ENCODE measurements at regions not wholly inside any gene's neighbourhood (a gene's known extent, or its start where the extent isn't known, plus 50 kb on each side); places are given as distances from the start of the nearest gene placed in this dataset.

GRCh38 chr7:94338921-94339371, 55.7 kb upstream of the COL1A2 start:
- TF ChIP-seq CTCF (conservative IDR thresholded peaks at IDR 0.05; ENCODE audit: low read depth, low read length), result no peak
- TF ChIP-seq MAZ (IDR thresholded peaks at IDR 0.05; ENCODE audit: borderline replicate concordance, low read depth, low read length), result no peak
- TF ChIP-seq POLR2A (IDR thresholded peaks at IDR 0.05; ENCODE audit: low read depth, low read length), result no peak
- no peak for TF ChIP-seq RAD21 (IDR thresholded peaks at IDR 0.05; ENCODE audit: low read length)
- no peak for TF ChIP-seq SMC3 (IDR thresholded peaks at IDR 0.05; ENCODE audit: low read depth, low read length)
- no peak for TF ChIP-seq MAFK (IDR thresholded peaks at IDR 0.05; ENCODE audit: low read depth, low read length)
- TF ChIP-seq BHLHE40 (IDR thresholded peaks at IDR 0.05; ENCODE audit: low read depth, low read length), result no peak
- TF ChIP-seq USF2 (IDR thresholded peaks at IDR 0.05; ENCODE audit: low read depth, low read length), result no peak
- TF ChIP-seq RFX5 (IDR thresholded peaks at IDR 0.05; ENCODE audit: low read depth, low read length), result no peak
- TF ChIP-seq ELK1 (IDR thresholded peaks at IDR 0.05; ENCODE audit: borderline replicate concordance, low read depth, low read length), result no peak
- 0 out of 2 replicates have a peak, but pooled peaks have one; percentile 9 for TF ChIP-seq FOS (IDR thresholded peaks at IDR 0.05; ENCODE audit: low read depth, low read length)
- no peak for TF ChIP-seq RCOR1 (IDR thresholded peaks at IDR 0.05; ENCODE audit: insufficient replicate concordance, low read length)
- peak; percentile 56 for TF ChIP-seq CEBPB (IDR thresholded peaks at IDR 0.05; ENCODE audit: low read depth, low read length)
- no peak for TF ChIP-seq MXI1 (IDR thresholded peaks at IDR 0.05; ENCODE audit: borderline replicate concordance, low read depth, low read length)

All from IMR-90 (cell line).